K562 (cell line): ENCODE measurements at regions not wholly inside any gene's neighbourhood (a gene's known extent, or its start where the extent isn't known, plus 50 kb on each side); places are given as distances from the start of the nearest gene placed in this dataset.

Experiments used
- ATAC-seq: fragments of 200-7000 bp; cut with Tn5 transposase; 3 replicates; pipeline ENCODE4 v1.9.1; 2020; ENCODE audit warnings: moderate library complexity
- BruUV-seq: library from RNA; stranded (reverse); fragments of 400-500 nt; replicated peaks from 2 replicates; lab custom pipeline; 2021; lab: Mats Ljungman, UMichigan
- CTCF ChIA-PET: fragments of 300-600 bp; formaldehyde crosslinking; extraction: SDS; loops from one replicate; lab custom pipeline; 2021; ENCODE audit warnings: low intra/inter-chr PET ratio; lab: Yijun Ruan, JAX
- POLR2A ChIA-PET: fragments of 300-600, 350-650 bp; sonication (Branson Sonifier 250); formaldehyde crosslinking; extraction: SDS; loops from one replicate; lab custom pipeline; 2021; ENCODE audit warnings: antibody characterized with exemption, inconsistent platforms; lab: Yijun Ruan, JAX
- DNase-seq, 4 experiments: peaks; one replicate each; pipeline versions ENCODE4 v3.0.0 to v3.0.0-alpha.2; 2011 to 2018; ENCODE audit warnings: low spot score in 3 of 4, mixed read lengths in 3 of 4; ENCODE audit errors: extremely low read depth in 1 of 4
- FAIRE-seq: peaks from 2 replicates; lab custom pipeline; 2011; peaks lifted over from hg19 to GRCh38; lab: Jason Lieb, UNC
- H2AFZ ChIP-seq: 2 replicates; pipeline ENCODE4 v1.6.0; 2011; ENCODE audit warnings: low read depth, low read length, control low read depth, inconsistent platforms
- H3K27ac ChIP-seq: fragments of 200-600 bp; 3 replicates; pipeline ENCODE4 v1.8.0; 2011; ENCODE audit warnings: low read depth, mild to moderate bottlenecking, control low read depth, inconsistent platforms, low read length, moderate library complexity, mixed read lengths; ENCODE audit errors: extremely low read depth
- H3K27me3 ChIP-seq, 2 experiments: fragments of 300-600 bp in 1 of 2; 2 replicates in 1 of 2; 3 replicates in 1 of 2; pipeline versions ENCODE4 v1.6.0 to v1.8.0; 2011; ENCODE audit warnings: inconsistent platforms in 2 of 2, low read length in 2 of 2, mild to moderate bottlenecking in 1 of 2, mixed read lengths in 1 of 2, moderate library complexity in 1 of 2; ENCODE audit not compliant: control insufficient read depth in 2 of 2, insufficient read depth in 2 of 2
- H3K36me3 ChIP-seq: fragments of 300-600 bp; 3 replicates; pipeline ENCODE4 v1.8.0; 2011; ENCODE audit warnings: mild to moderate bottlenecking, low read length, inconsistent platforms; ENCODE audit not compliant: control insufficient read depth, insufficient read depth
- H3K4me1 ChIP-seq, 2 experiments: fragments of 200-600 bp in 1 of 2; replicated peaks in 1 of 2; 2 replicates in 1 of 2; 3 replicates in 1 of 2; pipeline versions ENCODE4 v1.5.1 to v1.8.0; 2011; ENCODE audit warnings: inconsistent platforms in 2 of 2, low read length in 2 of 2, mild to moderate bottlenecking in 1 of 2, mixed read lengths in 1 of 2, moderate library complexity in 1 of 2; ENCODE audit not compliant: control insufficient read depth in 2 of 2, insufficient read depth in 2 of 2
- H3K4me2 ChIP-seq: 2 replicates; pipeline ENCODE4 v1.6.1; 2011; ENCODE audit warnings: low read length, control low read depth, inconsistent platforms, mixed read lengths; ENCODE audit not compliant: insufficient read depth
- H3K4me3 ChIP-seq: fragments of 200-600 bp; sonication (generic), shearing (Covaris generic); 2 replicates; pipeline ENCODE4 v1.5.1; 2016; ENCODE audit warnings: control low read depth, inconsistent platforms
- H3K79me2 ChIP-seq: fragments of 200-600 bp; 3 replicates; pipeline ENCODE4 v1.8.0; 2011; ENCODE audit warnings: low read length, inconsistent platforms; ENCODE audit not compliant: control insufficient read depth, insufficient read depth
- H3K9ac ChIP-seq, 2 experiments: 2 replicates each; pipeline versions ENCODE4 v1.6.0 to v1.6.1; 2011; ENCODE audit warnings: low read depth in 2 of 2, low read length in 2 of 2, control low read depth in 1 of 2, inconsistent platforms in 1 of 2, mild to moderate bottlenecking in 1 of 2, mixed read lengths in 1 of 2; ENCODE audit not compliant: insufficient read depth in 1 of 2
- H3K9me1 ChIP-seq: one replicate; pipeline ENCODE4 v1.6.0; 2011; ENCODE audit warnings: inconsistent platforms, mild to moderate bottlenecking, low read length, moderate library complexity; ENCODE audit not compliant: control insufficient read depth, insufficient read depth
- H3K9me3 ChIP-seq: replicated peaks from 2 replicates; pipeline ENCODE4 v1.5.1; 2011; ENCODE audit warnings: low read depth, low read length, inconsistent platforms; ENCODE audit not compliant: control insufficient read depth, insufficient read depth
- H4K20me1 ChIP-seq: replicated peaks from 2 replicates; pipeline ENCODE4 v1.6.1; 2011; ENCODE audit warnings: low read length, inconsistent platforms, mixed read lengths; ENCODE audit not compliant: control insufficient read depth, insufficient read depth
- ARNT ChIP-seq, 2 experiments: fragments of 450-650 bp; IDR thresholded peaks; 2 replicates each; pipeline ENCODE4 v1.6.1; 2016; ENCODE audit warnings: mild to moderate bottlenecking in 1 of 2
- BRD9 ChIP-seq: fragments of 450-650 bp; IDR thresholded peaks from 2 replicates; pipeline ENCODE4 v1.6.1; 2018; ENCODE audit warnings: low read depth; ENCODE audit not compliant: partially characterized antibody
- CCAR2 ChIP-seq: fragments of 200-400 bp; formaldehyde crosslinking; IDR thresholded peaks from 2 replicates; pipeline ENCODE4 v1.6.1; 2017; ENCODE audit warnings: mild to moderate bottlenecking, low read depth, low read length
- GATAD2A ChIP-seq: fragments of 450-650 bp; IDR thresholded peaks from 2 replicates; pipeline ENCODE4 v1.6.1; 2017
- LARP7 ChIP-seq: fragments of 450-650 bp; IDR thresholded peaks from 2 replicates; pipeline ENCODE4 v1.6.1; 2016
- MEIS2 ChIP-seq: fragments of 450-650 bp; IDR thresholded peaks from 2 replicates; pipeline ENCODE4 v1.6.1; 2014; ENCODE audit warnings: mild to moderate bottlenecking; ENCODE audit not compliant: partially characterized antibody
- NFYB ChIP-seq: IDR thresholded peaks from 2 replicates; pipeline ENCODE4 v1.6.1; 2011; ENCODE audit warnings: mild to moderate bottlenecking, moderate library complexity; ENCODE audit not compliant: insufficient read length; ENCODE audit errors: extremely low read depth
- PML ChIP-seq: IDR thresholded peaks from 2 replicates; pipeline ENCODE4 v1.6.1; 2012; ENCODE audit warnings: low read length, inconsistent platforms
- RAD21 ChIP-seq, 2 experiments: fragments of 250-450 bp in 1 of 2; fragments of 450-650 bp in 1 of 2; sonication (Bioruptor Pico) in 1 of 2; formaldehyde crosslinking in 1 of 2; IDR thresholded peaks in 1 of 2; conservative IDR thresholded peaks in 1 of 2; 2 replicates each; pipeline versions ENCODE4 v1.4.0 to v1.8.0; 2020 to 2022; ENCODE audit warnings: mild to moderate bottlenecking in 2 of 2, moderate library complexity in 1 of 2
- SETDB1 ChIP-seq: IDR thresholded peaks from one replicate; pipeline ENCODE4 v1.6.1; 2012; ENCODE audit warnings: low read length, control low read depth, inconsistent platforms
- SPI1 ChIP-seq: IDR thresholded peaks from 2 replicates; pipeline ENCODE4 v1.6.1; 2011; ENCODE audit warnings: low read depth, low read length, control low read depth, borderline replicate concordance
- YBX1 ChIP-seq: fragments of 450-650 bp; IDR thresholded peaks from 2 replicates; pipeline ENCODE4 v1.7.1; 2016; ENCODE audit warnings: mild to moderate bottlenecking
- ZNF217 ChIP-seq: sonication (generic); formaldehyde crosslinking; IDR thresholded peaks from 2 replicates; pipeline ENCODE4 v1.8.0; 2022; ENCODE audit warnings: mild to moderate bottlenecking, missing genetic modification reagents
- WGBS: fragments of 100-300 bp; shearing (Covaris generic); methylation state at CpG from one replicate; pipeline ENCODE4 v1.1.6; 2016; ENCODE audit warnings: low coverage, mixed read lengths; ENCODE audit not compliant: insufficient coverage; ENCODE audit errors: missing lambda C conversion rate; 5-methylcytosine and 5-hydroxymethylcytosine counted together
- in situ Hi-C: fragments of 300-500 bp; cut with MboI; formaldehyde crosslinking; loops from 4 replicates; pipeline ENCODE4 v1.15.0; 2018; ENCODE audit warnings: inconsistent platforms, mixed read lengths
- intact Hi-C: fragments of 100-400 bp; cut with micrococcal nuclease; formaldehyde crosslinking; loops from 2 replicates; pipeline ENCODE4 v1.14.2; 2022
- TF ChIP-seq, protein P1 (sequence below): fragments of 450-650 bp; IDR thresholded peaks from 2 replicates; pipeline ENCODE4 v1.6.1; 2014; ENCODE audit warnings: low read depth, mild to moderate bottlenecking, moderate library complexity, borderline replicate concordance
- TF ChIP-seq, protein P2 (sequence below): fragments of 250-450 bp; sonication (Bioruptor Pico); IDR thresholded peaks from 2 replicates; pipeline ENCODE4 v1.8.0; 2022; ENCODE audit warnings: moderate library complexity, mild to moderate bottlenecking, inconsistent platforms

DNA sequence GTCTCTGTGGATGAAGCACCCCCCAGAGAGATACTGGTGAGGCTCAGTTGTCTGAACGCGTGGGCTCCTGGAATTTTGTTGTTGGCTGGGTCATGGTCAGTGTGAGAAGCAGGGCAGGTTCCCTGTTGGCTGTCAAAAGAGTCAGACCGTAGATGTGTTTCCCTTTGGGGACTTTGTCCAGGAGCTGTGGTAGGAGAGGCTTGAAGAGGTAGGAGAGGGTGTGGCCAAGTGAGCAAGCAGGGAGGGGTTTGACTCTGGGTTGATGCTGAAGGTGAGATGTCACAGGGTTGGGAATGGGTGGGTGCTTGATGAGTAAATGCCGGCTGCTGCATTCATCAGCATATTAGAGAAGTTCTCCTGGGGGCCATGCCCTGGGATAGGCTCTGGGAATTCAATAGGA lies 803.2 kb downstream of the TBC1D22A start:
- H3K36me3 ChIP-seq: no peaks in the 10 kb centered on the region
- intact Hi-C loops: no loop called here
- POLR2A ChIA-PET: no interaction called here
- in situ Hi-C loops: no loop called here
- WGBS: 0% methylated on average over 4 of the region's 4 CpGs
- no peaks in the 10 kb centered on the region; a peak in 1 of 5 replicates for H3K4me1 ChIP-seq
- H3K9ac ChIP-seq: no peak overlapping the region
- no peak for FAIRE-seq
- H3K9me1 ChIP-seq: no peaks in the 10 kb centered on the region
- TF ChIP-seq ZNF217 (CRISPR knock-in tag) (no peak), MEIS2 (no peak), ARNT (IDR thresholded peaks at IDR 0.05) (no peak), SETDB1 (no peak), CCAR2 (no peak), PML (no peak), LARP7 (no peak), YBX1 (no peak), RAD21 (CRISPR knock-in tag; conservative IDR thresholded peaks at IDR 0.05 in 1 of 2, IDR thresholded peaks at IDR 0.05 in 1 of 2) (no peak), BRD9 (no peak), SPI1 (no peak), GATAD2A (no peak), NFYB (no peak)
- TF ChIP-seq, protein P1, sequence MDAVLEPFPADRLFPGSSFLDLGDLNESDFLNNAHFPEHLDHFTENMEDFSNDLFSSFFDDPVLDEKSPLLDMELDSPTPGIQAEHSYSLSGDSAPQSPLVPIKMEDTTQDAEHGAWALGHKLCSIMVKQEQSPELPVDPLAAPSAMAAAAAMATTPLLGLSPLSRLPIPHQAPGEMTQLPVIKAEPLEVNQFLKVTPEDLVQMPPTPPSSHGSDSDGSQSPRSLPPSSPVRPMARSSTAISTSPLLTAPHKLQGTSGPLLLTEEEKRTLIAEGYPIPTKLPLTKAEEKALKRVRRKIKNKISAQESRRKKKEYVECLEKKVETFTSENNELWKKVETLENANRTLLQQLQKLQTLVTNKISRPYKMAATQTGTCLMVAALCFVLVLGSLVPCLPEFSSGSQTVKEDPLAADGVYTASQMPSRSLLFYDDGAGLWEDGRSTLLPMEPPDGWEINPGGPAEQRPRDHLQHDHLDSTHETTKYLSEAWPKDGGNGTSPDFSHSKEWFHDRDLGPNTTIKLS: no peak
- TF ChIP-seq, protein P2, sequence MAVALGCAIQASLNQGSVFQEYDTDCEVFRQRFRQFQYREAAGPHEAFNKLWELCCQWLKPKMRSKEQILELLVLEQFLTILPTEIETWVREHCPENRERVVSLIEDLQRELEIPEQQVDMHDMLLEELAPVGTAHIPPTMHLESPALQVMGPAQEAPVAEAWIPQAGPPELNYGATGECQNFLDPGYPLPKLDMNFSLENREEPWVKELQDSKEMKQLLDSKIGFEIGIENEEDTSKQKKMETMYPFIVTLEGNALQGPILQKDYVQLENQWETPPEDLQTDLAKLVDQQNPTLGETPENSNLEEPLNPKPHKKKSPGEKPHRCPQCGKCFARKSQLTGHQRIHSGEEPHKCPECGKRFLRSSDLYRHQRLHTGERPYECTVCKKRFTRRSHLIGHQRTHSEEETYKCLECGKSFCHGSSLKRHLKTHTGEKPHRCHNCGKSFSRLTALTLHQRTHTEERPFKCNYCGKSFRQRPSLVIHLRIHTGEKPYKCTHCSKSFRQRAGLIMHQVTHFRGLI (CRISPR knock-in tag): no peak
- CTCF ChIA-PET: no interaction called here
- no peak for ATAC-seq
- H4K20me1 ChIP-seq: no peaks in the 10 kb centered on the region
- no peak for DNase-seq
- no peak overlapping the region for H3K4me2 ChIP-seq
- H3K9me3 ChIP-seq: no peaks in the 10 kb centered on the region
- H3K27ac ChIP-seq: no peak overlapping the region
- H3K79me2 ChIP-seq: no peaks in the 10 kb centered on the region
- no peak overlapping the region for H2AFZ ChIP-seq
- peaks cover 0 to 21% of the 10 kb centered on the region in 2 experiments; a peak in 2 of 5 replicates for H3K27me3 ChIP-seq
- BruUV-seq: no TSS peak
- no peak overlapping the region for H3K4me3 ChIP-seq
